GM21723 (cell line): ENCODE measurements at regions not wholly inside any gene's neighbourhood (a gene's known extent, or its start where the extent isn't known, plus 50 kb on each side); places are given as distances from the start of the nearest gene placed in this dataset.

ENCODE experiments used
- ATAC-seq: cut with Tn5 transposase; IDR thresholded peaks from one replicate; pipeline ENCODE4 v1.9.1; 2021; ENCODE audit warnings: mild to moderate bottlenecking, moderate library complexity; ENCODE audit not compliant: unreplicated experiment

- ATAC-seq, result no peak
These were observed 1906.0 kb upstream of the PIK3C3 start for GRCh38 chr18:40048886-40049650.

GRCh38 chr18:40048253-40048652 lies 1906.8 kb upstream of the PIK3C3 start:
- ATAC-seq, result no peak

GRCh38 chr18:40046596-40046995 lies 1908.4 kb upstream of the PIK3C3 start:
- no peak for ATAC-seq

- ATAC-seq, result no peak
These were observed 1913.1 kb upstream of the PIK3C3 start for GRCh38 chr18:40041951-40042350.

GRCh38 chr18:40040574-40040973 lies 1914.5 kb upstream of the PIK3C3 start:
- ATAC-seq, result no peak

- ATAC-seq, result no peak
These were observed 1917.7 kb upstream of the PIK3C3 start for GRCh38 chr18:40037356-40037755.

GRCh38 chr18:40036861-40037260 lies 1918.2 kb upstream of the PIK3C3 start:
- no peak for ATAC-seq

GRCh38 chr18:40035966-40036365 lies 1919.1 kb upstream of the PIK3C3 start:
- ATAC-seq, result no peak

GRCh38 chr18:40032076-40032475 lies 1923.0 kb upstream of the PIK3C3 start:
- no peak for ATAC-seq

GRCh38 chr18:40031435-40031834 lies 1923.6 kb upstream of the PIK3C3 start:
- no peak for ATAC-seq

GRCh38 chr18:40019797-40020392 lies 1935.1 kb upstream of the PIK3C3 start:
- ATAC-seq, result no peak

- no peak for ATAC-seq
These were observed 1936.8 kb upstream of the PIK3C3 start for GRCh38 chr18:40018266-40018665.

- no peak for ATAC-seq
These were observed 1938.0 kb upstream of the PIK3C3 start for GRCh38 chr18:40017021-40017420.

- no peak for ATAC-seq
These were observed 1938.6 kb upstream of the PIK3C3 start for GRCh38 chr18:40016405-40016804.

- ATAC-seq, result no peak
These were observed 1941.9 kb upstream of the PIK3C3 start for GRCh38 chr18:40013001-40013609.

- ATAC-seq, result no peak
These were observed 1943.8 kb upstream of the PIK3C3 start for GRCh38 chr18:40011201-40011600.

- no peak for ATAC-seq
These were observed 1948.4 kb upstream of the PIK3C3 start for GRCh38 chr18:40006634-40007033.

- no peak for ATAC-seq
These were observed 1950.8 kb upstream of the PIK3C3 start for GRCh38 chr18:40004246-40004645.

GRCh38 chr18:39998317-39998716 lies 1956.7 kb upstream of the PIK3C3 start:
- no peak for ATAC-seq

- ATAC-seq, result no peak
These were observed 1960.5 kb upstream of the PIK3C3 start for GRCh38 chr18:39994498-39994897.

GRCh38 chr18:39991696-39992265 lies 1963.3 kb upstream of the PIK3C3 start:
- no peak for ATAC-seq

GRCh38 chr18:39990540-39990939 lies 1964.5 kb upstream of the PIK3C3 start:
- ATAC-seq, result no peak
